OCI-LY3 (cell line): ENCODE measurements at regions not wholly inside any gene's neighbourhood (a gene's known extent, or its start where the extent isn't known, plus 50 kb on each side); places are given as distances from the start of the nearest gene placed in this dataset.

Experiments used
- CTCF ChIP-seq: fragments of 200-600, 300-600 bp; sonication (generic); IDR thresholded peaks from 2 replicates; pipeline ENCODE4 v1.5.1; 2014; ENCODE audit warnings: antibody characterized with exemption, low read length, low read depth
- EZH2phosphoT487 ChIP-seq: fragments of 200-600 bp; shearing (Covaris generic); IDR thresholded peaks from 2 replicates; pipeline ENCODE4 v1.6.1; 2018; ENCODE audit warnings: antibody characterized with exemption, mixed run types, low read depth

DNA sequence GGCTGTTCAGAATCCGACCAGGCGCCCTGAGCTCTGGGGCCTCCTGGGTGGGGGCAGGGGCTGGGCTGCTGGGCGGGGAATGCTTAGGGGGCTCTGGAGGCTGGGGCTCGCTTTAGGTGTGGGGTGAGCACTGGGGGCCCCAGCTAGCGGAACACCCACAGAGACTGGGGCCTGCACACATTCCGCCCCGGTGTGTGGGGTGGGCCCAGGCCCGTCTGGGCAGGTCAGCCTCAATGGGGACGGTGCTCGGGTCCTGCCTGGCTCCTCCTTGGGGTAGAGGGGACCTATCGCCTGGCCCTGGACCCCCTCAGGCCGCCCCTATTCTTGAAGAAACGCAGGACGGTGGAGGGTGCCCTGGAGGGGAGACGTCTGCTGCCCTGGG lies 364.8 kb downstream of the TMEM121 start:
- TF ChIP-seq CTCF (no peak), EZH2phosphoT487 (no peak)
